A673 (cell line): ENCODE measurements at regions not wholly inside any gene's neighbourhood (a gene's known extent, or its start where the extent isn't known, plus 50 kb on each side); places are given as distances from the start of the nearest gene placed in this dataset.
"Not testable (repeated sequence)": the region's sequence is repeated elsewhere in the genome, so short reads cannot be mapped to it uniquely, and the experiment has no call there.

Experiments used
- CTCF ChIP-seq: fragments of 300-800, 200-600 bp; sonication (generic); conservative IDR thresholded peaks from 2 replicates; pipeline ENCODE4 v1.5.1; 2017; ENCODE audit warnings: low read depth, mild to moderate bottlenecking, antibody characterized with exemption, low read length, moderate library complexity, mixed read lengths
- EZH2 ChIP-seq: fragments of 200-600 bp; sonication (generic); IDR thresholded peaks from 2 replicates; pipeline ENCODE4 v1.6.1; 2017; ENCODE audit warnings: borderline replicate concordance, low read depth, mild to moderate bottlenecking, mixed read lengths, antibody characterized with exemption, low read length; ENCODE audit not compliant: poor library complexity, severe bottlenecking

- not testable (repeated sequence) for TF ChIP-seq CTCF, EZH2
Observed at GRCh38 chr1:143563761-143564160, 408.0 kb downstream of the FAM72C start.
